GM12878 (cell line): ENCODE measurements at regions not wholly inside any gene's neighbourhood (a gene's known extent, or its start where the extent isn't known, plus 50 kb on each side); places are given as distances from the start of the nearest gene placed in this dataset.

Experiments
- ATAC-seq: fragments of 200-7000 bp; cut with Tn5 transposase; 3 replicates; pipeline ENCODE4 v1.9.1; 2020; ENCODE audit warnings: mild to moderate bottlenecking, moderate library complexity
- BruUV-seq: library from RNA; stranded (reverse); fragments of 400-500 nt; replicated peaks from 2 replicates; lab custom pipeline; 2021; lab: Mats Ljungman, UMichigan
- CTCF ChIA-PET: fragments of 300-600 bp; sonication (Branson Sonifier 250); formaldehyde crosslinking; extraction: SDS; loops from one replicate; lab custom pipeline; 2021; ENCODE audit warnings: inconsistent platforms; lab: Yijun Ruan, JAX
- POLR2A ChIA-PET: fragments of 350-600 bp; formaldehyde crosslinking; extraction: SDS; loops from one replicate; lab custom pipeline; 2021; ENCODE audit warnings: inconsistent platforms; lab: Charles Lee
- RAD21 ChIA-PET: fragments of 300-600 bp; sonication (Branson Sonifier 250); formaldehyde crosslinking; loops from one replicate; lab custom pipeline; 2023; ENCODE audit warnings: antibody characterized with exemption; ENCODE audit not compliant: unreplicated experiment; lab: Charles Lee
- SMC1A ChIA-PET: fragments of 300-600 bp; sonication (Branson Sonifier 250); formaldehyde crosslinking; loops from one replicate; lab custom pipeline; 2023; ENCODE audit not compliant: unreplicated experiment, uncharacterized antibody; lab: Charles Lee
- DNase-seq: peaks from one replicate; pipeline ENCODE4 v3.0.0-alpha.2; 2011; ENCODE audit warnings: low read depth, low spot score
- FAIRE-seq: peaks from 3 replicates; lab custom pipeline; 2011; peaks lifted over from hg19 to GRCh38; lab: Jason Lieb, UNC
- H2AFZ ChIP-seq: 2 replicates; pipeline ENCODE4 v1.6.0; 2011; ENCODE audit warnings: low read depth, low read length, control low read depth; ENCODE audit not compliant: control insufficient read depth
- H3K27ac ChIP-seq: 2 replicates; pipeline ENCODE4 v1.5.1; 2011; ENCODE audit warnings: control low read depth; ENCODE audit not compliant: control insufficient read depth, insufficient read depth
- H3K27me3 ChIP-seq, 2 experiments: replicated peaks in 1 of 2; 2 replicates each; pipeline versions ENCODE4 v1.6.0 to v1.6.1; 2011; ENCODE audit warnings: low read length in 1 of 2; ENCODE audit not compliant: control insufficient read depth in 2 of 2, insufficient read depth in 2 of 2
- H3K36me3 ChIP-seq, 2 experiments: 2 replicates each; pipeline ENCODE4 v1.5.1; 2011; ENCODE audit warnings: low read length in 1 of 2; ENCODE audit not compliant: control insufficient read depth in 2 of 2, insufficient read depth in 2 of 2
- H3K4me1 ChIP-seq: 2 replicates; pipeline ENCODE4 v1.6.1; 2011; ENCODE audit warnings: mild to moderate bottlenecking, low read length, moderate library complexity, mixed read lengths; ENCODE audit not compliant: control insufficient read depth, insufficient read depth
- H3K4me2 ChIP-seq: 2 replicates; pipeline ENCODE4 v1.6.0; 2011; ENCODE audit warnings: control low read depth; ENCODE audit not compliant: control insufficient read depth, insufficient read depth
- H3K4me3 ChIP-seq: fragments of 200-600 bp; sonication (generic); 2 replicates; pipeline ENCODE4 v1.5.1; 2016
- H3K79me2 ChIP-seq: 2 replicates; pipeline ENCODE4 v1.6.0; 2011; ENCODE audit warnings: low read length; ENCODE audit not compliant: control insufficient read depth, insufficient read depth
- H3K9ac ChIP-seq: 2 replicates; pipeline ENCODE4 v1.8.0; 2011; ENCODE audit warnings: low read length, control low read depth, mixed read lengths; ENCODE audit not compliant: control insufficient read depth, insufficient read depth
- H3K9me3 ChIP-seq: replicated peaks from 3 replicates; pipeline ENCODE4 v1.5.1; 2011; ENCODE audit warnings: mild to moderate bottlenecking, low read length; ENCODE audit not compliant: control insufficient read depth, insufficient read depth
- H4K20me1 ChIP-seq: 2 replicates; pipeline ENCODE4 v1.6.0; 2011; ENCODE audit not compliant: control insufficient read depth, insufficient read depth
- ATF7 ChIP-seq: fragments of 450-650 bp; IDR thresholded peaks from 2 replicates; pipeline ENCODE4 v1.6.1; 2016; ENCODE audit warnings: low read depth, mild to moderate bottlenecking
- E2F4 ChIP-seq: IDR thresholded peaks from 2 replicates; pipeline ENCODE4 v1.6.1; 2012; ENCODE audit warnings: low read depth, low read length, improper control_type of control experiment
- EP300 ChIP-seq, 2 experiments: fragments of 150-350 bp in 1 of 2; IDR thresholded peaks; 2 replicates each; pipeline ENCODE4 v1.6.1; 2011 to 2012; ENCODE audit warnings: low read depth in 2 of 2, low read length in 2 of 2, borderline replicate concordance in 1 of 2, improper control_type of control experiment in 1 of 2, inconsistent platforms in 1 of 2; ENCODE audit not compliant: control insufficient read depth in 1 of 2
- EZH2 ChIP-seq: IDR thresholded peaks from 2 replicates; pipeline ENCODE4 v1.6.1; 2012; ENCODE audit warnings: low read depth, mild to moderate bottlenecking, control low read depth, inconsistent platforms, low read length, borderline replicate concordance; ENCODE audit not compliant: control insufficient read depth
- FOS ChIP-seq: IDR thresholded peaks from 3 replicates; pipeline ENCODE4 v1.6.1; 2011; ENCODE audit warnings: borderline replicate concordance; ENCODE audit not compliant: insufficient read length; ENCODE audit errors: extremely low read depth
- HDAC6 ChIP-seq: fragments of 200-600 bp; sonication (generic); IDR thresholded peaks from one replicate; pipeline ENCODE4 v1.8.0; 2017; ENCODE audit warnings: antibody characterized with exemption; ENCODE audit not compliant: unreplicated experiment
- MEF2A ChIP-seq: IDR thresholded peaks from 2 replicates; pipeline ENCODE4 v1.6.1; 2011; ENCODE audit warnings: low read depth, mild to moderate bottlenecking, low read length, moderate library complexity; ENCODE audit not compliant: insufficient read depth
- MTA3 ChIP-seq: IDR thresholded peaks from 2 replicates; pipeline ENCODE4 v1.6.1; 2012; ENCODE audit warnings: low read length, inconsistent platforms, borderline replicate concordance
- NBN ChIP-seq: fragments of 450-650 bp; IDR thresholded peaks from 2 replicates; pipeline ENCODE4 v1.6.1; 2016
- NFYB ChIP-seq: IDR thresholded peaks from 2 replicates; pipeline ENCODE4 v1.6.1; 2011; ENCODE audit warnings: low read depth, mild to moderate bottlenecking, low read length, improper control_type of control experiment, moderate library complexity; ENCODE audit not compliant: insufficient read depth
- PML ChIP-seq: IDR thresholded peaks from 2 replicates; pipeline ENCODE4 v1.6.1; 2012; ENCODE audit warnings: low read length, inconsistent platforms
- RCOR1 ChIP-seq: conservative IDR thresholded peaks from 2 replicates; pipeline ENCODE4 v1.6.1; 2012; ENCODE audit warnings: low read depth, low read length, improper control_type of control experiment
- SKIL ChIP-seq: fragments of 450-650 bp; IDR thresholded peaks from 2 replicates; pipeline ENCODE4 v1.6.1; 2017; ENCODE audit warnings: mild to moderate bottlenecking, low read depth, inconsistent platforms; ENCODE audit not compliant: poor library complexity, severe bottlenecking
- SMAD1 ChIP-seq: fragments of 450-650 bp; IDR thresholded peaks from 2 replicates; pipeline ENCODE4 v1.6.1; 2018; ENCODE audit warnings: mild to moderate bottlenecking, low read depth; ENCODE audit not compliant: partially characterized antibody
- SPI1 ChIP-seq: IDR thresholded peaks from 2 replicates; pipeline ENCODE4 v1.6.1; 2011; ENCODE audit warnings: low read depth, mild to moderate bottlenecking, low read length, moderate library complexity, borderline replicate concordance; ENCODE audit not compliant: insufficient read depth
- TCF12 ChIP-seq: IDR thresholded peaks from 2 replicates; pipeline ENCODE4 v1.6.1; 2011; ENCODE audit warnings: low read depth, mild to moderate bottlenecking, low read length
- ZNF24 ChIP-seq: fragments of 450-650 bp; IDR thresholded peaks from 2 replicates; pipeline ENCODE4 v1.6.1; 2017; ENCODE audit warnings: antibody characterized with exemption, mild to moderate bottlenecking
- ZNF592 ChIP-seq: fragments of 450-650 bp; IDR thresholded peaks from 2 replicates; pipeline ENCODE4 v1.6.1; 2017; ENCODE audit warnings: mild to moderate bottlenecking, moderate library complexity
- WGBS: methylation state at CpG from one replicate; pipeline ENCODE4 v1.1.6; 2016; ENCODE audit warnings: low lambda C conversion rate; ENCODE audit not compliant: insufficient replicate concordance, insufficient coverage; ENCODE audit errors: missing lambda C conversion rate; 5-methylcytosine and 5-hydroxymethylcytosine counted together
- in situ Hi-C: fragments of 300-500 bp; cut with MboI; formaldehyde crosslinking; loops from 9 replicates; pipeline ENCODE4 v1.14.3; 2018; ENCODE audit warnings: mixed read lengths
- intact Hi-C: fragments of 100-400 bp; cut with micrococcal nuclease; formaldehyde crosslinking; loops from one replicate; pipeline ENCODE4 v1.14.2; 2022; ENCODE audit not compliant: unreplicated experiment

- no peaks in the 10 kb centered on the region for H3K79me2 ChIP-seq
- H3K9me3 ChIP-seq, result no peaks in the 10 kb centered on the region
- no peaks in the 10 kb centered on the region for H3K36me3 ChIP-seq
- no peak overlapping the region for H3K9ac ChIP-seq
- intact Hi-C loops, result no loop called here
- no peak overlapping the region for H3K27ac ChIP-seq
- CTCF ChIA-PET, result no interaction called here
- 5% methylated on average over 5 of the region's 5 CpGs for WGBS
- RAD21 ChIA-PET, result interaction anchor here (0.9 kb wide), 1 partner anchor 31 kb away, joined by 3 read pairs; no protein-coding TSS in a partner anchor
- no peak overlapping the region for H3K4me2 ChIP-seq
- no peak for ATAC-seq
- POLR2A ChIA-PET, result no interaction called here
- H3K27me3 ChIP-seq, result no peaks in the 10 kb centered on the region; a peak in 1 of 4 replicates
- in situ Hi-C loops, result no loop called here
- H2AFZ ChIP-seq, result no peak overlapping the region
- BruUV-seq, result no TSS peak
- H4K20me1 ChIP-seq, result no peaks in the 10 kb centered on the region
- H3K4me3 ChIP-seq, result no peak overlapping the region
- TF ChIP-seq EZH2 (no peak), TCF12 (no peak), ZNF592 (no peak), NBN (no peak), SKIL (no peak), HDAC6 (no peak), PML (no peak), ATF7 (no peak), E2F4 (no peak), SMAD1 (no peak), MEF2A (no peak), FOS (no peak), MTA3 (no peak), NFYB (no peak), EP300 (IDR thresholded peaks at IDR 0.05; ENCODE audit: borderline replicate concordance in 1 of 2, control insufficient read depth in 1 of 2, low read depth in 2 of 2, low read length in 2 of 2) (no peak), SPI1 (no peak), ZNF24 (no peak), RCOR1 (no peak)
- TF ChIP-seq, all 136 proteins: peak for 0
- no peak for DNase-seq
- H3K4me1 ChIP-seq, result no peaks in the 10 kb centered on the region
- SMC1A ChIA-PET, result no interaction called here
- no peak for FAIRE-seq
Measured at GRCh38 chr9:86867804-86868313, 79.4 kb downstream of the GAS1 start.
